ENCODE measurements at regions not wholly inside any gene's neighbourhood (a gene's known extent, or its start where the extent isn't known, plus 50 kb on each side); places are given as distances from the start of the nearest gene placed in this dataset.

- 32% methylated on average over 2 of the region's 2 CpGs for WGBS (ENCODE audit: insufficient coverage, insufficient replicate concordance, low lambda C conversion rate, missing lambda C conversion rate)
- no peaks in the 10 kb centered on the region for H3K79me2 ChIP-seq (ENCODE audit: control insufficient read depth, insufficient read depth, low read length)
- H3K4me3 ChIP-seq = no peak overlapping the region
- ChIA-PET RAD21 (ENCODE audit: unreplicated experiment) (no interaction called here), POLR2A (no interaction called here), SMC1A (ENCODE audit: uncharacterized antibody, unreplicated experiment) (interaction anchor here (0.9 kb wide), 1 partner anchor 10 kb away, joined by 3 read pairs; no protein-coding TSS in a partner anchor), CTCF (no interaction called here)
- no TSS peak for BruUV-seq (replicated peaks)
- H3K4me2 ChIP-seq (ENCODE audit: control insufficient read depth, insufficient read depth) = no peak overlapping the region
- ATAC-seq (no peak), FAIRE-seq (no peak), DNase-seq (ENCODE audit: low read depth, low spot score) (no peak)
- H2AFZ ChIP-seq (ENCODE audit: control insufficient read depth, low read depth, low read length) = no peak overlapping the region
- no peaks in the 10 kb centered on the region for H3K27me3 ChIP-seq (replicated peaks in 1 of 2; ENCODE audit: control insufficient read depth in 2 of 2, insufficient read depth in 2 of 2, low read length in 1 of 2)
- no peaks in the 10 kb centered on the region for H3K36me3 ChIP-seq (ENCODE audit: control insufficient read depth in 2 of 2, insufficient read depth in 2 of 2, low read length in 1 of 2)
- intact Hi-C loops (cut with micrococcal nuclease; ENCODE audit: unreplicated experiment) = no loop called here
- TF ChIP-seq ZBTB11 (CRISPR knock-in tag; IDR thresholded peaks at IDR 0.05) (no peak), ESRRA (IDR thresholded peaks at IDR 0.05; ENCODE audit: low read length) (no peak), CBX3 (IDR thresholded peaks at IDR 0.05; ENCODE audit: borderline replicate concordance, low read depth) (no peak), PRDM15 (CRISPR knock-in tag; IDR thresholded peaks at IDR 0.05) (no peak), KAT2A (conservative IDR thresholded peaks at IDR 0.05; ENCODE audit: control insufficient read depth, low read depth, low read length) (no peak), SUPT20H (IDR thresholded peaks at IDR 0.05; ENCODE audit: borderline replicate concordance, control insufficient read depth, low read depth, low read length) (no peak), RAD21 (IDR thresholded peaks at IDR 0.05; ENCODE audit: insufficient read depth, low read depth, low read length) (no peak), SMC3 (IDR thresholded peaks at IDR 0.05; ENCODE audit: borderline replicate concordance, low read length) (no peak), CEBPB (IDR thresholded peaks at IDR 0.05; ENCODE audit: borderline replicate concordance in 1 of 2, low read depth in 2 of 2, low read length in 2 of 2) (no peak), CREB1 (IDR thresholded peaks at IDR 0.05; ENCODE audit: low read depth) (no peak), ZBTB4 (CRISPR knock-in tag; IDR thresholded peaks at IDR 0.05) (no peak), MYC (IDR thresholded peaks at IDR 0.05; ENCODE audit: insufficient read depth, insufficient read length, insufficient replicate concordance, low read length, severe bottlenecking) (no peak)
- H3K4me1 ChIP-seq (ENCODE audit: control insufficient read depth, insufficient read depth, low read length) = no peaks in the 10 kb centered on the region
- H4K20me1 ChIP-seq (ENCODE audit: control insufficient read depth, insufficient read depth) = no peaks in the 10 kb centered on the region
- no peak overlapping the region for H3K27ac ChIP-seq (ENCODE audit: control insufficient read depth, insufficient read depth)
- in situ Hi-C loops (cut with MboI) = no loop called here
- no peaks in the 10 kb centered on the region for H3K9me3 ChIP-seq (replicated peaks; ENCODE audit: control insufficient read depth, insufficient read depth, low read length)
- no peak overlapping the region for H3K9ac ChIP-seq (ENCODE audit: control insufficient read depth, insufficient read depth, low read length)
Observed at GRCh38 chr5:165015126-165015525, 1509.7 kb downstream of the MAT2B start.

Measured in GM12878 (cell line).